Left ventricle myocardium superior (tissue), 1 donor: ENCODE measurements at regions not wholly inside any gene's neighbourhood (a gene's known extent, or its start where the extent isn't known, plus 50 kb on each side); places are given as distances from the start of the nearest gene placed in this dataset.
"Not testable (repeated sequence)": the region's sequence is repeated elsewhere in the genome, so short reads cannot be mapped to it uniquely, and the experiment has no call there.

ENCODE experiments used
- ATAC-seq: fragments of 200-7000 bp; cut with Tn5 transposase; one replicate; pipeline ENCODE4 v1.9.1; 2020; ENCODE audit warnings: mild to moderate bottlenecking, moderate library complexity
- DNase-seq: peaks from one replicate; pipeline ENCODE4 v3.0.0-alpha.2; 2020
- intact Hi-C: fragments of 100-400 bp; cut with micrococcal nuclease; formaldehyde crosslinking; loops from one replicate; pipeline ENCODE4 v1.11.0; 2022
- donor health status: DM: no; HTN: yes; CAD: no; lungs with severe emphysema.

DNA sequence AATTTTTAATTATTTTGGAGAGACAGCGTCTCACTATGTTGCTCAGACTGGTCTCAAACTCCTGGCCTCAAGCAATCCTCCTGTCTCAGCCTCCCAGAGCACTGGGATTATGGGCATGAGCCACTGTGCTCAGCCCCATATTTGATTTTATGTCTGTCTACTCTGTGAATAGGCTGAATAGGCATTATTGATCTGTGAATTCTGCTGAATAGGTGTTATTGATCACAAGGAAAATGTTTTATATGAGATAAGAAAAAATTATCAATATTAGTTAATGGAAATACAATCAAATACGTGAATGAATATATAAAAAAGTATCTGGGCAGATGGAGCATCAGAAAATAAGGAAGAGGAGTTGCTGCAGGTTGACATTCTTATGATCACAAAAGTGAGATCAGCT lies 483.4 kb upstream of the LARGE1 start:
- DNase-seq (no peak), ATAC-seq (no peak)
- intact Hi-C loops, result no loop called here

DNA sequence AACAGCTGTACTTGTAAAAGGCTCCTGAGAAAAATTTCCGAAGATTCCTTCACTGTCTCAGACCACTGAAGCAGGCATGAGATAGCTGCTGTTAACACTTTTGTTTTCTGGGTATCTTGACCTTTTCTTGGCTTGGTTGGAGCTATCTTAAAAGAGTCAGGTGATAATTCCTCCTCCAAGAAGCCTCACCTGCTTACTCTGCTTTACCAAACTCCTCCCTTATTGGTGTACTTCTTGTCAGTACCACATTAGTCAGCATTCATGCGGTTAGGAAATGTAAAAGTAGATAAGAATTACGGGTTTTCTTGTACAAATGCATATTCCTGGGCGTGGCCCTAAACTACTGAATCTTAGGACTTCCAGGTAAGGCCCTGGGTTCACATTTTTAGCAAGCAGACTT lies 489.8 kb upstream of the LARGE1 start:
- intact Hi-C loops, result loop anchor here (10.0 kb wide), 1 partner anchor 745 kb away; no protein-coding TSS in a partner anchor
- DNase-seq (no peak), ATAC-seq (no peak)

DNA sequence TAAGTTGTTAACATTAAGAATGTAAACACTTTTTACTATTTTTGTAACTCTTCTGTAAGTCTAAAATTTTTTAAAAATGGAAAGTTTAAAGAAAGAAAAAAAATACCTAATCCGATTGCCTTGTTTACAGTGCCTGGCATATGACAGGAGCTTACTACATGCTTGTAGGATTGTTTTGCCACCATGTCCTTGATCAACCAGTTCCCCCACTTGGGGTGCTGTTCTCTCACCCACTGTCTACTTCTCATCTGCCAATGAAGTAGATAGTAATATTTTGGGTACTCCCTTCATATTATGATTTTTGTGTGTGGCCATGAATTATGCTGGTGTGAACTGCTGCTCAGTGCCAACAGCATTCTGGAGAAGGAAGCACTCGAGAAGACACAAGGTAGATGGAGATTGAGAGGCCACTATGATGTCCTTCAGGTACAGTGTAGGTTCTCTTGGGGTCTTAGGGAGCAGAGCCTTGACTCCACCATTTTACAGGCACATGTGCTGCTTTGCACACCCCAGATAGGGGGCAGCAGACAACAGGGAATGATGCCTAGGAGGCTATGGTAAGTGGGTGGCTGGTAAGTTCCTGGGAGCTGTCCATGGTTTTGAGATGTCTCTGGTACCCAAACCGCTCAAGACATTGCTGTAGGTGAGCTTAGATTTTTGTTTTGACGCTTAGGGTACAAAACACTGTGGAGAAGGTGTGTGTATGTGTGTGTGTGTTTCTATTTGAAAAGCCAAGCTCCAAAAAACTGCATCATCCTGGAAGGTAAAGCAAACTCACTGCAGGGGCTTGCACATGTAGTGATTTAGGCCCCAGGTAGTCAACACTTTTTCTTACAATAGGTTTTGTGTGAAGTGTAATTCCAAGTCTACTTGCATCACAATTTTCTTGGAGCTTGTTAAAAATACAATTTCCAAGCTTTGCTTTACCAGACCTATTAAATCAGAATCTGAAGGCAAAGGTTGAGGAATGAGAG lies 494.5 kb upstream of the LARGE1 start:
- intact Hi-C loops, result loop anchor here (10.0 kb wide), 1 partner anchor 740 kb away; no protein-coding TSS in a partner anchor
- DNase-seq (no peak), ATAC-seq (peak; percentile 43)

DNA sequence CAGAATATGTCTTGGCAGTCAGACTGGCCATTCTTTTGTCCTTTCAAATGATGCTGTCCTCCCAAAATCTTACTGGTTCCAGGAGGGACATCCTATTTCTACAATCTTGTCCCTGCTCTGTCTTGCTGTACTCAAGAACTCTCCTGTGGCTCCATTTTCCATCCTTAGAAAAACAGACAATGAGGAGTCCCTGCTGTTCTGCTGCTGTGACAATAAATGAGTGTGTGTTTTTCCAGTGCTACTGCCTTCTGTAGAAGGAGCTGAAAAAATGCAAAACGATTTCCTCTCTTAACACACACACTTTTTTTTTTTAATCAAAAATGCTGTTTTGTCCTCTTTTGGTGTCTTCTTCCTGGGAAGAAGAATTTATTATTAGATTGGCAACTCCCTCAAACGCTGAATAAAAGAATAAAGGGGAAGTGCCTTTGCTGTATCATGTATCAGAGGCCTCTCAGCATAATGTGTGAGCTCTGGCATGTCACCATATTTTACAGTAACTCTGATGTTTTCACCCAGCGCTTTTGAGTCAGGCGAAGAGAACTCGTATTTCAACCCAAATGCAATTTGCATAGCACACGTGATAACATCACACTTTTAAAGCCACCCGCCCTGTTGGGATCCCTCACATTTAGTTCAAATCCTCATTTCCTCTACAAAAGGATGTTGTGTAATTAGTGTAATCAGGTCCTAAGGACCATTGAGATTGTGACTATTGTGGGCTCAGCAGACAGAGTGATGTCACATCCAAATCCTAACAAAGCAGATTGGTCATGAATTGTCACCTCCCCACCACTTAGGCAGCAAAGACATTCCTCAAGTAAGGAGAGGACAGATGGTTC lies 496.0 kb upstream of the LARGE1 start:
- intact Hi-C loops, result loop anchor here (10.0 kb wide), 1 partner anchor 739 kb away; no protein-coding TSS in a partner anchor

DNA sequence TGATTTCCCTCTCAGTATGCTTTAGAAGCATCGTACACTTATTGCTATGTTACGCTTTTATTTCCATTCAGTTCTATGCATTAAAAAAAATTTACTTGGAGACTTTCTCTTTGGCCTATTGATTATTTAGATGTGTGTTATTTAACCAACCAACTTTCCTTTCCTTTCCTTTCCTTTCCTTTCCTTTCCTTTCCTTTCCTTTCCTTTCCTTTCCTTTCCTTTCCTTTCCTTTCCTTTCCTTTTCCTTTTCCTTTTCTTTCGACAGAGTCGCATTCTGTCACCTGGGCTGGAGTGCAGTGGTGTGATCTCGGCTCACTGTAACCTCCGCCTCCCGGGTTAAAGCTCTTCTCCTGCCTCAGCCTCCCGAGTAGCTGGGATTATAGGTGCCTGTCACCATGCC lies 502.7 kb upstream of the LARGE1 start:
- ATAC-seq, DNase-seq, intact Hi-C loops: not testable (repeated sequence)

More for the DNA sequence above, 496.0 kb upstream of the LARGE1 start:
- ATAC-seq, result no peak
- DNase-seq, result no peak

DNA sequence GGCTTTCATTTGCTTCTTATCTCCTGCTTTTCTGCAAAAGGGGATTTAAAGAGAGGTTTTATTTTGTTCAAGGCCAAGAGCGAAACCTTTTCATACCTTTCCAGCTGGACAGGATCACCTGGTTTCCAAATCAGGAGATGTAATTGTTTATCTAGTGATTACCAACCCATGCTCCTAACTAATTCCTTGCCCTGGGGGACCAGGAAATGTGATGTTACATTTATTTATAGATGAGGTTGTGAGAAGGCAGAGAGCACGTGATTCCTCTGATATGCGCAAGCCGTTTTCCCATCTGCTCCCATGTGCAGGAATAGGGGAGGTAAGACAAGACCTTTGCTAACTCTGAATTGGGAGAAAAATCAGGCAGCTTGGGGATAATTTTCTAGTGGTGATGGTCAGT lies 507.2 kb upstream of the LARGE1 start:
- intact Hi-C loops, result no loop called here

DNA sequence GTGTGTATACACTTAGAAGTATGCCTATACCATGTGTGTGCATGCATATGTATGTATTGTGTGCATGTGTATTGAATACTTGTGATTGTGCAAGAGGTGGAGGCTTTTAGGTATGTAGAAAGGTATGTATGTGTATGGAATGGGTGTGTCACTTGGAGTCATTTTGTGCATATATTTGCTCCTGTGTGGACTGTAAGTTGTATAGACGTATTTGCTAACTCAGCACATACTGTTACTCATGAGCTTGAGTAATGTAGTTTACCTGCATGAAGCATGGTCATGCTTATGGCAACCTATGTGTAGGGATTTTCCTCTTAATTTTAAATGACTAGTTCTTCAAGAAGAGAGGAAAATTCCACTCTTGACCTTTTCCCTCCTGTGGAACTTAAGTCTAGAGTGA lies 507.6 kb upstream of the LARGE1 start:
- intact Hi-C loops, result no loop called here
- DNase-seq (no peak), ATAC-seq (no peak)

More for the DNA sequence above, 507.2 kb upstream of the LARGE1 start:
- DNase-seq (no peak), ATAC-seq (no peak)

DNA sequence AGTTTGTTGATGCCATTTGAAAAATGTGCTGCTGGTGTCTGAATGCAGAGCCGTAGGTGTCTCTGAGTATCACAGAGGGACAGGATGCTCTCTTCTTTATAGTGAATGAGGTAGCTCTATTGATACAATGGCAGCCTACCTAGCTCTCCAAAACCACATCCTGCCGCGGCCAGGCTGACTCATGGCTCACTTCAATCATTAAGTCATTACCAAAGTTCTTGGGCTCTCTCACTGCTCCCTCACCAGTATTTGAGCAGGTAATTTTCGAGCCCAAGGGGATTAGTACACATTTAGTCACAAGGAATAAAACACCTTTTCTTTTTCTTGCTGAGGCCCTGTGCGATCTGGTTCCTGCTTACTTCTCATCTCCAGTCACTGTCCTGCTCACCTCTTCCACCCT lies 509.0 kb upstream of the LARGE1 start:
- ATAC-seq, result no peak
- intact Hi-C loops, result no loop called here
- no peak for DNase-seq

DNA sequence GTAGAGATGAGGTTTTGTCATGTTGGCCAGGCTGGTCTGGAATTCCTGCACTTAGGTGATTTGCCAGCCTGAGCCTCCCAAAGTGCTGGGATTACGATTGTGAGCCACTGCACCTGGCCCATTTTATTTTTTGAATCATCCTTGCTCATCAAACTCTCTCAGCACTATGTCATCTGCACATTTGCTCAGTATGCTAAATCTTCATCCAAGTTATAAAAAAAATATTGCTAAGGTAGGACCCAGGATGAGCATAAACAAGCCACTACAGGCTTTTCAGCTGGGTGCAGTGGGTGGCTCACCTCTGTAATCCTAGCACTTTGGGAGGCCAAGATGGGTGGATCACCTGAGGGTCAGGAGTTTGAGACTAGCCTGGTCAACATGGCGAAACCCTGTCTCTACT lies 510.1 kb upstream of the LARGE1 start:
- ATAC-seq, result no peak
- DNase-seq, result no peak
- intact Hi-C loops, result no loop called here

DNA sequence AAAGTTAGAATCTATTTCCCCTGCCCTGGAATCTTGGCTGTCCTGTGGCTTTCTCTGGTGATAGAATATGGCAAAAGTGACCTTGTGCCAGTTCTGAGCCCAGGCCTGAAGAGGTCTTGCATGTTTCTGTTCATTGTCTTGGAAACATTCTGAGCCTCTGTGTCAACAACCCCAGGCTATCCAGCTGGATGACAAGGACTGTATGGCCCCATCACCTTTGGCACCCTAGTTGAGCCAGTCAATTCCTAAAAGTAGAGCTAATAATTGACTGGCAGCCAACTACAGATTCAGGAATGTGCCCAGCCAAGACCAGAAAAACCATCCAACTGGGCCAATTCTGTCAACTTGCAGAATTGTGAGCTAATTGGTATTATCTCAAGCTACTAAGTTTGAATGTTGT lies 514.1 kb upstream of the LARGE1 start:
- DNase-seq, result no peak
- intact Hi-C loops, result no loop called here
- ATAC-seq, result no peak

DNA sequence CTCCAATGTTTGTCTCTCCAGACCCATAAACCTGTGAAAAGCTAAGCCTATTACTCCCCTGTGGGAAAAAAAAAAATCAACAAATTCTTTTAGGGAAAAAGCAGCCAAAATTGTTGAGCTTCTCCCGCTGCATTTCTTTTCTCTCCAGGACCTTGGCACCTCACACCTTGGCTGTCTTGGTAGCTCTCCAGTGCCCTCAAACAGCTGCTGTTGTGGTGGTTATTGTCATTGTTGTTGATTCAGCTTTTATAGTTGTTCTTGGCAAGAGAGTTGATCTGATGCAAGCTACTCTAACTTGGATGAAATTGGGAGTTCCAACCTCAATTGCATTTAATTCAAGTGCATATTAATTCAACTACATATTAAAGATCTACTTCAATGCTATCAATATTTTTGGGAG lies 516.9 kb upstream of the LARGE1 start:
- no peak for DNase-seq
- intact Hi-C loops, result no loop called here
- no peak for ATAC-seq

DNA sequence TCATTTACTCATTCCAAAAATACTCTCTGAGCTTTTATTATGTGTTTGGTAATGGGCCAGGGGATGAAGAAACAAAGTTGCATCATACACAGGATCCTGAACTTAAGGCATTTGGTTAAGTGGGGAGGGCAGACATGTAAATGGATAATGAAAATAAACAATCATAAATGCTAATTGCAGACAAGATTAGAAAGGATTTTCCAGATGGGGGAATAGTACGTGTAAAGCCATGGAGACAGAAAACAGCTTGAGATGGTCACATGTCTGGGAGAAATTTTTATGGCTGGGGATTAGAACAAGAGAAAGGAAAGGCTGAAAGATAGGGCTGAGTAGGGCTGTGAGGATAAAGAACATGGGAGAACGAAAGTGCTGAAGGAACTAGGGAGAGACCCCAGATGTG lies 534.3 kb upstream of the LARGE1 start:
- ATAC-seq, result no peak
- intact Hi-C loops, result no loop called here
- no peak for DNase-seq

DNA sequence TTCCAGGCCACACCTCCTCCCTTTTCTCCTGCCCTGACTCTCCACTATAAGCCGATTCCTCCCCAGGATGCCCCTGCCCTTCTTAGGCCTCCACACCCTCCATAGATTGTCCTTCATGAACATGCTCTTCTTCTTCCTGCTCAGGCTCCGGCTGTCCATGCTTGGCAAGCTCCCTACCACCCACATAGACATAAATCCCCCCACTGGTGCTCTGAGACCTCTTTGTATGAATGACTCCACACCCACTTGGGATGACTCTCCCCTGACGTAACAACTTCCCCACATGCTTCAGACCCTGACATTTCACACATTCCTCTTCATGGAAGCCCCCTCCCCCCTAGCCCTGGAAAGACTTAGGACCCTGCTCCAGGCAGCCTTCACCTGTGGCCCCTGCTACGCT lies 542.5 kb upstream of the LARGE1 start:
- no peak for DNase-seq
- intact Hi-C loops, result no loop called here

DNA sequence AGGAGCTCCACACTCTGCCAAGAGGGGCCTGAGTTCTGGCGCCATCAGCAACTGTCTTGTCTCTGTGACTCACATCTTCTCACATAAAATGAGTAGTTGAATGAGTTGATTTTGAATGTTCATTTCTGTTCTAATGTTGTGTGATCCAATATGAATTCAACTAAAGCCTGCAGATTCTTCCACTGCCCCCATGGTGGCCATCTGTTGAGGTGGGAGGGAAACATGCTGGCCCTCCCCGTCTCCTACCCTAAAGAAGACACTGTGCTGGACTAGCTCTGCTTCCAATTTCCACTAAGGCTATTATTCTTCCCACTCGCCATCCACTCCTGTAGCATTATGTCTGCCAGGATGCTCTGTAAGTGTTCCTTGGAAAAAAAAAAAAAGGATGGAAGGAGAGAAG lies 555.6 kb upstream of the LARGE1 start:
- no peak for ATAC-seq

More for the DNA sequence above, 542.5 kb upstream of the LARGE1 start:
- no peak for ATAC-seq

DNA sequence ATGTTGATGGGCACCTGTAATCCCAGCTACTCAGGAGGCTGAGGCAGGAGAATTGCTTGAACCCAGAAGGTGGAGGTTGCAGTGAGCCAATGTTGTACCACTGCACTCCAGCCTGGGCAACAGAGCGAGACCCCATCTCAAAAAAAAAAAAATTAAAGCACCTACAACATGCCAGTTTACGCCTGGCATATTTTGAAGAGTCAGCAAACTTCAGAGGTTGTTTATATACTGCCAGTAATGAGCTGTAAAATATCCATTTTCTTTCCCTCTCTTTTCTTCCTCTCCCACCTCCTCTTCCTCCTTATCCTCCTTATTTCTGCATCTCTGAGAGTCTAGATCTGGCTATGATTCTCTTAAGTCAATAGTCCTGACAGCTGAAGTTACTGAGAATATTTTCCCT lies 556.5 kb upstream of the LARGE1 start:
- intact Hi-C loops, result no loop called here
- DNase-seq (no peak), ATAC-seq (no peak)

More for the DNA sequence above, 555.6 kb upstream of the LARGE1 start:
- intact Hi-C loops, result no loop called here
- no peak for DNase-seq

DNA sequence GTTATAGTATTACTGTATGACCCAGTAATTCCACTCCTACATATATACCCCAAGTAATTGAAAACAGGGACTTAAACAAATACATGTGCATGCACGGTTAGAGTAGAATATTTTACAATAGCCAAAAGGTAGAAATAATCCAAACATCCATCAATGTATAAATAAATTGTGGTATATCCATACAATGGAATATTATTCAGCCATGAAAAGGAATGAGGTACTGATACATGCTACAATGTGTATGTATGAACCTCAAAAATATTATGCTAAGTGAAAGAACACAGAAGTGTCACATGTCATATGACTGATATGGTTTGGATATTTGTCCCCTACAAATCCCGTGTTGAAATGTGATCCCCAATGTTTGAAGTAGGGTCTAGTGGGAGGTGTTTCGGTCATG lies 560.8 kb upstream of the LARGE1 start:
- no peak for DNase-seq
- intact Hi-C loops, result no loop called here
- ATAC-seq, result no peak

DNA sequence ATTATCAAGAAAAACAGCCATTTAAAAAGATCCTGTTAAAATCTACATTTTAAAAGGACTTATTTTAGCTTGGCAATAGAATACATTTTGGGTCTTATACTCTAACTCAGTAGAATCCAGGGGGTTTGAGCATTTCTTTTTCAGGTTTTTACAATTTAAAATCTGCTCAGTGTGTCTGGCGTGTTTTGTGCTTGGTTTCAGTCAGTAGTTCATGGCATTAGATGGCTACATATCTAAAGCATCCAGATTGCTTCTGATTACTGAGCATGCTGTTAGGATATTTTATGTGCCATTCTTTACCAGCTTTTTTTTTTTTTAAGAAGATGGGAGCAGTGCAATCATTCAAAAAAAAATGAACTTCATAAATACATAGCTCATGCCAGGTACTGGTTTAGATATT lies 566.1 kb upstream of the LARGE1 start:
- DNase-seq, result no peak
- no peak for ATAC-seq
- intact Hi-C loops, result no loop called here

DNA sequence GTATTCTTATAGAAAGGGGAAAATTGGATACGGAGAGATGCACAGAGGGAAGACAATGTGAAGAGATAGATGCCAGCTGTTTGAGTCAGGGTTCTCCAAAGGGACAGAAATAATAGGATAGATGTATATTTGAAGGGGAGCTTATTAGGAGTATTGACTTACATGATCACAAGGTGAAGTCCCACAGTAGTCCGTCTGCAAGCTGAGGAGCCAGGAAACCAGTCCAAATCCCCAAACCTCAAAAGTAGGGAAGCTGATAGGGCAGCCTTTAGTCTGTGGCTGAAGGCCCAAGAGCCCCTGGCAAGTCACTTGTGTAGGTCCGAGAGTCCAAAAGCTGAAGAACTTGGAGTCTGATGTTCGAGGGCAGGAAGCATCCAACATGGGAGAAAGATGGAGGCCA lies 569.6 kb upstream of the LARGE1 start:
- no peak for ATAC-seq
- intact Hi-C loops, result no loop called here

DNA sequence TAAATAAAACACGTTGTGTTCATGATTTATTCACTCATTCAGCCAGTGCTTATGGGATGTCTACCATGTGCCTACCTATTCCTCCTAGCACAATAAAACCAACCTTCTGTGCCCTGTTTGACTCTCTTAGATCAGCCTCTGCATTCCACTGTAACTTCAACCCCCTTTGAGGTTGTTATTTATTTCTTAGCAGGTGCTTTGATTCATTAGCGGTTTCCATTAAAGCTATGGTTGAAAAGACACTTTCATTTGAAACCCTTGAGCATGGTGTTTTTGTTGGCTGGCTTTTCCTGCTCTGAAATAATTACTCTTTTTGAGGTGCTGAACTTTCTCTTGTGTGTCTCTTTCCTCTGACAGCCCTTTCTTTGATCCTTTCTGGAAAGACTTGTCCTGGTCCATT lies 570.6 kb upstream of the LARGE1 start:
- DNase-seq (no peak), ATAC-seq (no peak)
- intact Hi-C loops, result no loop called here

More for the DNA sequence above, 569.6 kb upstream of the LARGE1 start:
- no peak for DNase-seq

DNA sequence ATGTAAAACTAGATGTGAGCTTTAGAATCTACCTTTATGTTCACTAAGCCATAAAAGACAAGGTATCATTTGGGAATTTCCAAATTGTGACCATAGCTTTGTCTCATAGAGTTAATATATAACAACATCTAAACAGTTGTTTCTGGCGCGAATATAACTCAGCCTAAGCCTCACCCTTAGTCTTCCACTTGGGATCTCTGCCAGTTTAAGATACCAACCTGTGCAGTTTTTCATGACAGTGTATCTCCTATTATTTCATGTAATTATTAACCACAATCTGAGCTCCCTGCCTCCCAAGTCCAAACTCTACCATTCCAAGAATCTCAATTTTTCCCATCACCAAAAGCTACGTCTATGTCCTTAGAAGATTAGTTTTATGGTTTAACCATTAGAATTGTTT lies 572.5 kb upstream of the ISX start:
- intact Hi-C loops, result no loop called here
- no peak for ATAC-seq
- DNase-seq, result no peak
